C1 segment of cervical spinal cord (tissue), 14 donors: ENCODE measurements at regions not wholly inside any gene's neighbourhood (a gene's known extent, or its start where the extent isn't known, plus 50 kb on each side); places are given as distances from the start of the nearest gene placed in this dataset.
"Not testable (repeated sequence)": the region's sequence is repeated elsewhere in the genome, so short reads cannot be mapped to it uniquely, and the experiment has no call there.

Experiments used
- DNase-seq, 14 donors: peaks; one replicate each; lab custom pipeline; 2025; lab: John Stamatoyannopoulos, UW

DNA sequence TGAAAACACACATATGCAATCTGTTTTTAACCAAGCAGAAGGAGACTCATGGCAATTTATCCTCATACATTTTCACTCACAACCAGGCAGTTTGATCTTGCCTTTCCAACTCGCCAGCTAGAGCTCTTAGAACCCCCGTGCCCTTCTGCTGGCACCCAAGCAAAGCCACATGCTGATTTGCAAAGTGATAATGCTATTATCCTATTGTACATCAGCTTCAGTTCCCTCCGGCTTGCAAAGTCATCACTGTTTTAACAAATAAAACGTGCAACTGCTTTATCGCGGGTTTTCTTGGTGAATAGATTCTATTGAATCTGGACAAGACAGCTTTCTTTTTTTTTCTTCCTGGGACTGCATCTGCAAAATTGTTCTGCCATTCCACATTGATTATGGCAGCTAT lies 314.6 kb downstream of the LNPK start:
- DNase-seq = no peak

DNA sequence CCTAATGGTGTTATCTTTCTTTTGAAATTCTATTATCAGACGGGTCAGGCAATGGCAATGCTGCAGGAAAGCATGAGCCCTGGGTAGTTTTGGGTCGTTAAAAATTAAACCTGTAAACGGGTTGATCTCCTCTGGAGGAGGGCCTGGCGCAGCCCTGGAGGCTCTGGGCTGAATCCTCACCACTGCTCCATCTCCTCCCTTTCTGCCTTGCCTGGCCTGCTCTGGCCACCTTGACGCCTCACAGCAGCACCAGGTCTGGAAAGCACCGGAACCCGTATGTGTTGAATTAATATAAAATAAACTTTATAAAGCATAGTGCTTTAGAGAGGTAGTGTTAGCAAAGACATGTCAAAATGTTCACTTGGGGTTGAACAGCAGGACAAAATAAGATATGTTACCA lies 316.1 kb downstream of the LNPK start:
- no peak for DNase-seq

DNA sequence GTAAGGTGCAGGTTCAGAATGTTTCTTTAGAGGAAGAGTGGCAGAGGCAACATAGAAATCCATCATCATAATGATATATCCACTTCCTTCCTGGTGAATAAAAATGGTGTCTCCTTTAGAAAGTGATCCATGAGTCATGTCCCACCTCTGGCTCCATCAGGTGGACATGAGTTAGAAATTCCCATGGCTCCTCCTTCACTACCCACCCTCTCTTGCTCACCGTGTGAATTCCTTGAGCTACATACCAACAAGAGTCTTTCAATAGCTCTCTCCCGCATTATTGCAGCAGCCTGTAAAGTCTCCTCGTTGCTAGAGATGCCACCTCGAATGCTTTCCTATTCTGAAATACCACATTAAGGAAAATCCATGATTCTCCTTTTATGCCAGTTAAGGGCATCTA lies 317.6 kb downstream of the LNPK start:
- DNase-seq = no peak

DNA sequence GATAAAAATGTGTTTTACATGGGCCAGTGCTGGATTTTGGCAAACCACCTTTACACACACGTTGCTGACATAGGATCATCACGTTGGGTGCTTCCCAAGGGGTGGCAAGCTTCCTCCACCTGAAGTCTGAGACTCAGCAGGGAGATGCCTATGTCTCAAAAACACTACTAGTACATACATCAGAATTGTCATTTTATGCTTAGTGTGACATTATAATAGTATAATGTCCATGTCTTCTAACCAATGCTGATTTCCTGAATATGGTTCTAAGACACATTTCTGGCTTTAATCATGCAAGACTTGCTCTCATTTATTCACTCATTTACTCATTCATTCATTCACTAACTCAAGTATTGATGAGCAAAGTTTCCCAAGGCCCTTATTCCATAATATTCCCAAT lies 322.3 kb downstream of the LNPK start:
- DNase-seq = no peak

DNA sequence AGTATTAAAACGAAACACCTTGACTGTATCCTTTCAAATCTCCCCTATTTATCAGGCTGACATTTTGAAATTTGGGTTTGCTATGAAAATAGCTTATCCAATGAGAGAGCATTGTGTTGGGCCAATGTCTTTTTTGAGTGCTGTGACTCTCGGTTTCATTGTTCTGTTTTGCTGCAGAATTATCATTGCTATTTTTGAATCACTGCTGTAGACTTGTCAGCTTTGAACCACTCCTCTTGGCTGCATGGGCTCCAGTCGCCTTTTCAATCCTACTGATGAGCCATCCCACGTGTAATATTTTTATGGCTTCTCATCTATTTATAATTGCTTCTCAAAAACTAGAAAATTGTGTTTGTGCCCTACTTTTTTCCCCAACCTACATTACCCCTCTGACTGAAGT lies 322.8 kb downstream of the LNPK start:
- DNase-seq = no peak

DNA sequence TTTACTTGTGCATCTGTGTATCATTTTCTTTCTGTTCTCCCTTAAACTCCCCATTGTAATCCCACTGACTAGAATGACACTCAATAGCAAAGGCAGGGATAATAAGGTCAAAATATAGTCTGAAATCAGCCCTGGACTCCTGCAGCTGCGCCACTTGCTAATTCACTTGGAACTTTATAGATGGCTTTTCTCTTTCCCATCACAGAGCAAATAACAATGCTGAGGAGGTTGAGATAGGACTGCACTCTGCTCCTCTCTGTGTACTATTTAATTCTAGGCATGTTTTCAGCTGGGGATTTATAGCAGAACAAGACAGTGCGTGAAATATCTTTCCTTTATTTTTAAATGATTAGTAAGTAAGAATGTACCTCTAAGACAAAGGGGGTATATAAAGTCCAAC lies 324.2 kb downstream of the LNPK start:
- DNase-seq = no peak

DNA sequence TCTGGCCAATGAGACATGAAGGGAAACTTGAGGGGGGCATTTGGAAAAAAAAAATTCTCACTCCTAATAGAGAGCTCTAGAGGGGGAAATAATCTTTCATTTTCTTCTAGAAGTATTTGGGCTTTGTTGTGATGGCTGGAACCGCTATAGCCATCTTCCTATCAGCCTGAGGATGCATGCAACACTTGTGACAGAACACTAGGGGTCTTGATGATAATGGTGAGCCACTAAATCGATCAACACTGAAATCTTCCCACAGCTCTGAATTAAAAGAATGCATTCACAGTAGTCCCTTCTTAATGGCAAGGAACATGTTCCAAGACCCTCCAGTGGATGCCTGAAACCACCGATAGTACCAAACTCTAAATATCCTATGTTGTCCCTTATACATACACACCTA lies 325.3 kb downstream of the LNPK start:
- DNase-seq = no peak

DNA sequence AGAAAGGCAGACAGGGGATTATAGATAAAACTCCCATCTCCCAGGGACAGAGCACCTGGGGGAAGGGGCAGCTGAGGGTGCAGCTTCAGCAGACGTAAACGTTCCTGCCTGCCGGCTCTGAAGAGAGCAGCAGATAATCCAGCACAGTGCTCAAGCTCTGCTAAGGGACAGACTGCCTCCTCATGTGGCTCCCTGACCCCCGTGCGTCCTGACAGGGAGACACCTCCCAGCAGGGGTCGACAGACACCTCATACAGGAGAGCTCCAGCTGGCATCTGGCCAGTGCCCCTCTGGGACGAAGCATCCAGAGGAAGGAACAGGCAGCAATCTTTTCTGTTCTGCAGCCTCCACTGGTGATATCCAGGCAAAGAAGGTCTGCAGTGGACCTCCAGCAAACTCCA lies 333.3 kb downstream of the LNPK start:
- not testable (repeated sequence) for DNase-seq

DNA sequence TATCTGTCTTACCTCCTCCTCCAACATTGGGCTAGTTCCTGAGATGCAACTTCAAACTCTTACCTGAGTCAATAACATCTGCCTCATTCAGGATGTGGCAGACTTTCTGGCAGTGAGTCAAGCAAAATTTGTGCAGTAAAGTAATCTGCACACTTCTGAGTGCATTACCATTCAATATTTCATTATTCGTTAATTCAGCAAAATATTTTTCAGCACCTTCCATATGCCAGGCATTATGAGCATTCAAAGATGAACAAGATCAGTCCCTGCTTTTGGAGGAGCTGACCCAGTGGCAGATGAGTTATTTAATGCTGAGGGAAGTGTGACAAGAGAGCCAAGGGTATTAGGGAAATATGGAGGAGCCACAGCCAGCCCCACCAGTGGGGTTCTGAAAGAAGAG lies 339.7 kb downstream of the LNPK start:
- no peak for DNase-seq

DNA sequence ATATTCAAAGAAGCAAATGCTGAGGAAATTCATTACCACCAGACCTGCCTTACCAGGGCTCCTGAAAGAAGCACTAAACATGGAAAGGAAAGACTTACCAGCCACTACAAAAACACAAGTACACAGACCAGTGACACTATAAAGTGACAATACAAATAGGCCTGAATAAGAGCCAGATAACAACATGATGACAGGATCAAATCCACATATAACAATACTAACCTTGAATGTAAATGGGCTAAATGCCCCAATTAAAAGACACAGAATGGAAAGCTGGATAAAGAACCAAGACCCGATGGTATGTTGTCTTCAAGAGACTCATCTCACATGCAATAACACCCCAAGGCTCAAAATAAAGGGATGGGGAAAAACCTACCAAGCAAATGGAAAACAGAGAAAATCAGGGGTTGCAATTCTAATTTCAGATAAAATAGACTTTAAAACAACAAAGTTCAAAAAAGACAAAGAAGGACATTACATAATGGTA lies 353.4 kb downstream of the LNPK start:
- DNase-seq = no peak

DNA sequence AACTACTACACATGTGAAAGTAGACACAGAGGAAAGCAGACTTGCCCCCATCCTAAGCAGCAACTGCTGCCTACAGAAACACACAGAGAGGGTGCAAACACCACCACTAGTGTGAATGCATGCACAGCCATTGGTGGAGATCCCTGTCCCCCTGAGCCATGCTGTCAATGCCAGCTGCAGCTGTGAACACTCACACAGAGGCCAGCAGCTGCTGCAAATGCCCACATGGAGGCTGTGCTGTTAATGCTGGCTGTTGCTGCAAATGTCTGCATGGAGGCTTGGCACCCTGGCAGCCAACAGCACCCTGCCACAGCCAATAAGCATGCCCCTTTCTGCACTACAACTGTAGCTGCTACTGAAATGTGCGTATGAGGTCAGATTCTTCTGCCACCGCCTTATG lies 355.0 kb downstream of the LNPK start:
- DNase-seq = no peak

DNA sequence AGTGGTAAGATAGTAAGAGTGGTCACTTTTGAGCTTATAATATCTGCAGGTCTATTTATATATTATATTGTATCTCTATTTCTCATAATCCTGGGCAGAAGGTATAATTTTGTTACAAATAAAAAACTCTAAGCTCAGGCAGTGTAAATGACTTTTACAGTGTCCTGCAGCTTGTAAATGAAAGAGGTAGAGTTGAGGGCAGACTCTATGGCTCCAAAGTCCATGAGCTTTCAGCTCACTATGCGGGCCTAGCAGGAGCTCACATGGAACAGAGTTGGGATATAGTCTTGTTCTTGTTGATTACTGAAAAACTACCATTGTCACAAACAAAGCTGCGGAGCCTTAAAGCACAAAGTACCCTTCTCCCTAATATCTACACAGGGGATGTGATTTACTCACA lies 361.4 kb downstream of the LNPK start:
- no peak for DNase-seq

DNA sequence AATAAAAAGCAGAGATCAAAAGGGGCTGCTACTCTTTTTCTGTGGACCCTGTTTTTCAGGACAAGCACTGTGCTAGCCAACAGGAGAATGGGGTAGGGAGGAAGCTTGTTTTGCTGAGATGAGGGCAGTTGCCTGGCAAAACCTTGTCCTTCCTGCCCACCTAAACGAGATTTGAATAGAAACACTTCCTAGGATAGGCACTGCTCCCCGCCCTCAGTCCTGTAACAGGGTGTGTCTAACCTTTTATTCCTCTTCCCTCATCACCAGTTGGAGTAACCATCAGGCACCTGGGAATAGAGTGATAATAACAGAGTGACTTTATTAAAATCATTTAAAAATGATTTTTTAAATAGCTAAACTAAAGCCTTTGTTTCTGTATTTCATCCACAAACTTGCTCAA lies 368.8 kb downstream of the LNPK start:
- DNase-seq = no peak

DNA sequence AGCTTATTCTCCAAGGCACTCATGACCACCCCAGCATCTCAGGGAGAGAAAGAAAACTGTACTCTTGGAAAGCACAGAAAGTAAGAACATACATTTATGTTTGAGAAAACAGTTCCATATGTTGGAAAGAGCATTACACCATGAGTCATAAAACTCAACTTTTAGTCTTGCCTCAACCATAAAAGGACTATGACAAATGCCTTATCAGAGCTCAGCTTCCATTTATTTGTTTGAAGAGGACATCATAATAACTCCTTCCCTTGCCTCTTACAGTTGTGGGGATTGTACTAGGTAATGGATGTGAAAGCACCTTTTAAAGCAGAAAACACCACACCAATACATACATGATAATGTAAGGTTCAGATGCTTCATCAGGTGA lies 370.8 kb downstream of the LNPK start:
- DNase-seq = no peak

DNA sequence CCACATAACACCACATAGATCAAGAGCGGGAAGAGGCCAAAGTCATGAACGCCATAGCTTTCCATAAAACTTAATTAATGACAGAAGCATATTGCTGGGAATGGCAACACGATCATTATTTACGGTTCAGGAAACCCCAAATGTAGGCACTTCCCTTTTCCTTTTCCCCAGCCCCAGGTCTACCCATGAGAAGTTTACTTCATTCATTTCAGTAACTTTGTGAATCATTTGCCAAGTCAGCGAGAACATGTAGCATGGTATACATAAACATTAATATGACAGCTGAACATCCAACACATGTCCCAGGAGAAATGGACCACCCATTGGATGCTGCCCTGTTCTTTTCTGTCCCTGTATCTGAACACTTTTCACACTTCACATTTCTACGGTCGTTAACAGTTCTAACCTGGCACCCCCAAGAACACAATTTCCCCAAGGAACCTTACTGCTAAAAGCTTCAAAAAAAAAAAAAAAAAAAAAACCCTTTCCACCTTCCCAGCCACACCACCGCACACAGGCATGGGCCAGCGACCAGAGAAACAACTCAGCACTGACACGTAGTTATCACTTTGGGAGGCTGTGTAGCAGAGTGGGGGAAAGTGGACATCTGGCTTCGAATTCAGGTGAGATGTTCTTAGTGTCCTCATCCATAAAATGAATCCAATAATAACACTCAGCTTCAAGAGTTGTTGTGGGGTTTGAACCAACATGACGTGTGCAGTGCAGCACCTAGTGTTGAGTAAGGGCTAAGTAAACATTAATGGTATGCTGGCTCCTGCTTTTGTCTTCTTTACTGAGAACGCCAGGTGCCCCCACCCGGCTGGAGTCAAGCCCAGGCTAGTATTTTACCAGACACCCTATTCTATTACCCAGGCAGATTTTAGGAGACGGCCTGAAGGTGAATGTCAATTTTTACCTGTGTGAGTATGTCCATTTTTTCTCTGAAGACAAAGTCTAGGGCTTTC lies 371.5 kb downstream of the LNPK start:
- no peak for DNase-seq

DNA sequence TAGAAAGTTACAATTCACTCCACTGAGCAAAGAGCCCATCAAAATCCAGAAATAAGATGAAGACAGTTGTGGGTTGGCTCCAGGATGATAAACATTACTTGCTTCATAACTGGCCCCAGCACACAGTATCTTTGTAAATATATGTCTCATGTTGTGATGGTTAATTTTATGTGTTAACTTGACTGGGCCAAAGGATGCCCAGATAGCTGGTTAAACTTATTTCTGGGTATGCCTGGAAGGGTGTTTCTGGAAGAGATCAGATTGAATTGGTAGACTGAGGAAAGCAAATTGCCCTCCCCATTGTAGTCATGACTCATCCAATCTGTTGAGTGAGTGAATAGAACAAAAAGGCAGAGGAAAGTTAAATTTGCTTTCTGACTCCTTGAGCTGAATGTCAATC lies 373.8 kb downstream of the LNPK start:
- DNase-seq = no peak

DNA sequence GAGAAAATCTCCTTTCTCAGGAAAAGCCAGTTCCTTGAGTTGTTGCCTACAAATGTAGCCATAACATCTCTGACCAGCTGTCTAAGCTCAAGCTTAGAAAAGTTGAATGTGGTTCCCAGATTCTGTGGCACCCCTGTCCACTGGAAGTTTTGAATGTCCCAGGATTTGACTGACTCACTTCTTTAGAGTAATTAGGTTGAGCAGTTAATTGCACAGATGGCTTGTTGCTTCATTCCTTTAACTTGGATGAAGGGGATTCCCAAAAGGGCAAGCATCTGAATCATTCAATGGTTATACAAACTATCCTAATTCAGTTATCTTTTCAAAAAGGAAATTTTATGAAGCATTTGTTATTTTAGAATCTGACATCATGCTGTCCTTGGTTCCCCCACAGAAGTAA lies 374.7 kb downstream of the LNPK start:
- no peak for DNase-seq

DNA sequence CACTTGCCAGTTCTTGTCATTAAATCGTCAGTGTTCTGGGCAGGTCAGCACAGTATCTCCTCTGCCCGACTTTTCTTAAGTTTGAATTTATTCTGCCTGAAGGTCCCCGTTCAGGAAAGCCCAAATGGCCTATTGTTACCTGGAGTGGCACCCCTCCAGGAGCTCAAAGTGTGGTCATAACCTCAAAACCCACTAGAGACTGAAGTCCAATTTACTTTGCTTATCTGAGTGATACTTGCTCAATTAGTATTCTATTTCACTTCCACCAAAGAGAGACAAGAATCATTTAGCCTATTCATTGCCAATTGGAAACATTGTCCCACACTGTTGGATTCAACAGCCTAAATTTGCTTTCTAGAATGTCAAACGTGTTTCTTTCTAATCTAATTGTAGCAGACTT lies 375.3 kb downstream of the LNPK start:
- DNase-seq = no peak

DNA sequence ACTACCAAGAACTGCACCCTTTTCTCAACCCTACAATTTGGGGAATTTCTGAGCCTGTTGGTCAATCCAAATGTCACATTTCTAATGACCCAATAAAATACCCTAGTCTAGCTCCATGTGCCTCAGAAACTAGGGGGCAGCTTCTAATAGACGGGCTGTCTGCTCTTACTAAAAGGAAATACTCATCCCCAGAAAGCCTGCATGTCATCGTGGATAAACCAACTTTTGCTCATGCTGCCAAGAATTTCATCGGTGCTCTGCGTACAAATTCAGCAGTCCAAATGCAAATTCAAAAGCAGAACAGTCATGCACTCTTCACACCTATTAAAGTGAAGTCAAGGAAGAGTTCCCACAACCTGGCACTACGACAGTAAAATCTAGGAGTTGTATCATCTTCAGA lies 377.3 kb downstream of the LNPK start:
- DNase-seq = no peak

DNA sequence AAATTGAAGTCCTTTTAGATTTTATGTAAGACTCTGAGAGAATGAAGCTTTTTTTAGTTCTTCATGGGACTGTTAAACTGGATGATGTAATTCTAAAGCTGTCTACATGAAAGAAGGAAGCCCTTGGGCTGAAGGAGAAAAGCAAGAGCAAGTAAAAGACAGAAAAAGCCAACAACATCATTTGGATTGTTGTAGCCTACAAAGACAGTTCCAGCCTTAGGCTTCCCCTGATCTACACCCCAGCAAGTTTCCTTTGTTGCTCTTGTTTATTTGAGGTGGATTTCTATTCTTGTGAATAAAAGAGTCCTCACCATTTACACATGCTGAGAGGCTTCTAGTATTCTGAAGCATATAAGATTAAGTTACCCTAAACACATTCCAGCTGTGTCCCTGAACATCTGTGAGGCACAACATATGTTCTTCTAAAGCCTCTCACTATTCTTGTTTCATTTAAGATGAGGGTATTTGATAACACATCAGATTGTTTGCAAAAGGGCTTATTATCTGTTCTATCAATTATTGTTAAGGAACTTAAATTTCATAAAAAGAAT lies 377.8 kb downstream of the LNPK start:
- DNase-seq = no peak

DNA sequence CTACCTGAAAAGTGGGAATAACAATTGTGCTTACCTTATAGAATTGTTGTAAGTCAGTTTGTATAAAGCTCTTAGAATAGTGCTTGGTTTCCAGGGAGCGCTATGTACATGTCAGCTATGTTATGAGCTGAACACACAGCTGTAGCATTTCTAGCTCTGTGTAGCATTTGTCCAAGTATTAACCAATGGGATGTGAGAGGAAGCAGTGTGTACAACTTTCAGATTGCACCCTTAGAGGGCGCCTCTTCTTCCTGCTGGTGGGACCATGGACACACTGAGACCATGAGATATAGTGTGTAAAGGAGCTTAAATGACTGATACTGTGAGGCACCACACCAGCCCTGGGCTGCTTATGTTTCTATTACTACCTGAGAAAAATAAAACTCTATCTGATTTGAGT lies 380.2 kb downstream of the LNPK start:
- no peak for DNase-seq

DNA sequence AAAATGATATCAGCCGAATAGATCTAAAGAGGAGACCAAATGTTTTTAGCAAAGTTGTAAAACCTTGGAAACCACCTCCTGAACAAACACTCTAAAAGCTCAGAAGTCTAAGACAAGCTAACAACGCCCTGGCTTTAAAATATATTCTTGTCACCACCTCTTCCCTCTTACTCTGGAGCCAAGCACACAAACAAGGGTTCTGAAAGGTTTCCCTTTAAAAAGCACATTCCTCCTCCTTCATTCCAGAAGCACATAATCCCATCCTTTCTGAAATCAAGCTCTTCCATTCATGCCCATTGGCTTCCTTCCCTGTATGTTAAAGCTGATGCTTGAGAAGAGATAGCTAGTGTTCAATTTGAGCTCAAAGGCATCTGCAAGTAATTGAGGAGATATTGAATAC lies 382.0 kb downstream of the LNPK start:
- DNase-seq = no peak
